HG02973 (cell line): ENCODE measurements at regions not wholly inside any gene's neighbourhood (a gene's known extent, or its start where the extent isn't known, plus 50 kb on each side); places are given as distances from the start of the nearest gene placed in this dataset.
"Not testable (repeated sequence)": the region's sequence is repeated elsewhere in the genome, so short reads cannot be mapped to it uniquely, and the experiment has no call there.

Experiments used
- ATAC-seq: cut with Tn5 transposase; IDR thresholded peaks from one replicate; pipeline ENCODE4 v1.9.1; 2021; ENCODE audit warnings: moderate library complexity; ENCODE audit not compliant: unreplicated experiment

DNA sequence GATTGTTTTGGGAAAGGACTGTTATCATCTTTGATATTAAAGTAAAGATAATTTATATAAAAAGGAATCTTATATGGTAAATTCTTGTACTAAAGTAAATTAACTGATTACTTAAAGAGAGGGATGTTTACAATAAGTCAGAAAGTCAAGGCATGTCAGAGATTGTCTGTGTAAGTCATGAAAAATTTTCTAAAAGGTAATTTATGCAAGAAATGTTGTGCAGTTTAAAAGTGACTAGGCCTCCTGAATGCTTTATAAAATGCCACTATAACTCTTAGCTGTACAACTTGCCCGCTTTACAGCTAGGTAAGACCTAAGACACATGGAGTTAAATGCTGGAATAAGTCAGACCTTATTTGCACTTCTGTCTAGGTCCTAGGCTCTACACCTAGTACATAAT lies 692.9 kb downstream of the GBE1 start:
- no peak for ATAC-seq

DNA sequence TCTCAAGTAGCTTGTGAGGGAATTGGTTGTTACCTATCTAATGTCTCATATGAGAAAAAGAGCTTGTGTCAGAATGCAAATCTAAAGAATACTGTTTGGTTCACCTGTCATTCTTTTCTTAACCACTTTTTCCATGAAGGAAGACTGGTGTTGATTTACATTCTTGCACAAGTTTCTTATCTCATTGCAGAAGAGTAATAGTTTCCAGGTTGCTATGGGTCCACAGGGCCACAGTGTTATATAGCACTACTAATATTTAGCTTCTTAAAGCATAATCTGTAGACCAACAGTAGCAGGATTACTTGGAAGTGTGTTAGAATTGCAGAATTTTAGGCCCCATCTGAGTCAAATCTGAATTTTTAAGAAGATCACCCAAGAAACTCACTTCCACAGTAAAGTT lies 697.5 kb downstream of the GBE1 start:
- no peak for ATAC-seq

DNA sequence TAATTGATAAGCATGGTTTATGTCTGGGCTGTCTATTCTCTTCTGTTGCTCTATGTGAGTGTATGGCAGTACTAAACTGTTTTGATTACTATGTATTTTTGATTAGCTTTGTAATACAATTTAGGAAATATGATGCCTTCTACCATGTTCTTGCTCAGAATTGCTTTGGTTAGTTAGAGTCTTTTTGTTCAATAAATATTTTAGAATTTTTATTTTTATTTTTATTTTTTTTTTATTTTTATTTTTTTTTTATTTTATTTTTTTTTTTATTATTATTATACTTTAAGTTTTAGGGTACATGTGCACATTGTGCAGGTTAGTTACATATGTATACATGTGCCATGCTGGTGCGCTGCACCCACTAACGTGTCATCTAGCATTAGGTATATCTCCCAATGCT lies 710.3 kb downstream of the GBE1 start:
- not testable (repeated sequence) for ATAC-seq

DNA sequence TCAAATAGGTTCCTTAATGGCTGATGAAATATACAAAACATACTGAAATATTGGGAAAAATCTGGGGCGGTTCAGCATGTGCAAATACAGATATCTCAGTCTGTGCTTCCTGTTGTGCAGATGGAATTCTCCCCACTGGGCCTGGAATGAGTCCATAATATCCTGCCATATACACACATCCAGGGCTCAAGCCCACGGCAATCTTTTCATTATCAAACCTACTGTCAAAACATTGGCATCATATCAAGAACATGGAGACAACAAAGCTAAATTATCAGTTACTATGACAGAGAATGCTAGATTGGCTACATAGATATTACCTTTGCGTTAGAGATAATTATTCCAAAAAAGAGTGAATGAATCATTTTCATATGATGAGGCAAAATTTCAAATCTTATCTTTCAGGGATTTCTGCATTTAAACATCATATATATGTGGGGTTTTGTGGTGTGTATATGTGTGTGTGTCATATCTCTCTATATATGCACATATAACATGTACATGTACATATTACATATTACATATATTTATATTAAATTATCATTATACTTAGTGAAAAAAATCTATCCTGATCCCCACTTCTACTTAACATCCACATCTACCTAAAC lies 713.3 kb downstream of the GBE1 start:
- no peak for ATAC-seq

DNA sequence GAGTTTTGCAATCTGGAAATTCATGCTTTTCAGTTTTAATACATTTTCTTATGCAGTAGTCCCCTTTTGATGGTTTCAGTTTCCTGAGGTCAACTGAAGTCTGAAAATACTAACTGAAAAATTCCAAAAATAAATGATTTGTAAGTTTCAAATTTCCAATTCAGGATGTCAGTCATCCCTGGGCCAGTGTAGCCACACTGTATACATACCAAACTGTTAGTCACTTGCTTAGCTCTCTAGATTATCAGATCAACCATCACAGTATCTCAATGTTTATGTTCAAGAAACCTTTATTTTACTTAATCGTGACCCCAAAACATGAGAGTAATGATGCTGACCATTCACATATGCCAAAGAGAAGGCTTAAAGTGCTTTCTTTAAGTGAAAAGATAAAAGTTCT lies 715.5 kb downstream of the GBE1 start:
- no peak for ATAC-seq

DNA sequence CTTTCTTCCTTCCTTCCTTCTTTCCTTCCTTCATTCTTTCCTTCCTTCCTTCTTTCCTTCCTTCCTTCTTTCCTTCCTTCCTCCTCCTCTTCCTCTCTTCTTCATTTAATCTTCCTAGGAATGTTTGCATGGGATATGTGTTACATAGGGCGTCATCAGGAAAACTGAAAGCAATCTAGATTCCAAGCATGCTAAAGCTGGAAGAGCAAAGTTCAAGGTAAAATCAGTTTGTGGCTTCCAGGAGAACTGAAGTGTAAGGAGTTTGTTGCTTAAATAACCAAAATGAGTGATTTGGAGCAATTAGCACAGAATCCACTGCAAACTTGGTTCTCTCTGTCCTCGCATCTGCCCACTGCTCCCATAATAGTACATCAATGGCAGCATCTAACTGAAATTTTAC lies 716.2 kb downstream of the GBE1 start:
- ATAC-seq = no peak

DNA sequence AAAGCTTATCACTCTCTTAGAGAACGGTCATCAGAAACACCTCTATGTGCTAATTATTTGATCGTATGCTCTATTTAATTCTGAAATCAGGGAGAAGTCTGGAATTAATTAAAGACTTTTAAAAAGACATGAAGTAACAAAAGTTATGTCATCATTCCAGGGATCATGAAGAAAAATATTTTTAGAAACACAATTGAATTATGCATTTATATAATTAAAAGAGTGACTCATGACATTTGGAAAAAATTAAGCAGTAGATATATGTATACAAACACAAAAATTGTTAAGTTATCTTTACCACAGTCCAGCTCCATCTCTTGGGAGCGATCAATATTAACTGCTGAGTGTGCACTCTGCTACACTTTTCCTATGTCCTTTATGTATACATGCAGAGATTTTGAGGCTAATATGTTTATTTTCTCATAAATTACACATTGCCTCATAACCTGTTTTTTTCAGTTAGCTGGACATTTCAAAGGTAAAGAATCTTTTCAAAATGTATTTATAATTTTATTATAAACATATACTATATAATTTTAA lies 717.7 kb downstream of the GBE1 start:
- no peak for ATAC-seq

DNA sequence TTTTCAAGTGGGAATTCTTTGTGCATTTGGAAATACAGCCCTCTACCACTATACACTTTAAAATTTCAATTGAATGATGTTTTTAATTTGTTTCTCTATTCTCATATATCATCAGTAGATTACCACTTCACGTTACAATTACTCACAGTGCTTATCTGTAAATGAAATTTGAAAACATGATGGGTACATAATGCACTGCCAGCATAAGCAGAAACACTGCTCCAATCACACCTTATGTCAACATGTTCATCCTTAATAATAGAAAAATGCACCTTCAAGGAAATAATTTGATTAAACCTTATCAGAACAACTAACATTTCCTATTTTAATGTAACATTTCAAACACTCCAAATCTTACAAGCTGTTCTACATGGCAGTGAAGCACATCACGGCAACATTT lies 718.4 kb downstream of the GBE1 start:
- no peak for ATAC-seq

DNA sequence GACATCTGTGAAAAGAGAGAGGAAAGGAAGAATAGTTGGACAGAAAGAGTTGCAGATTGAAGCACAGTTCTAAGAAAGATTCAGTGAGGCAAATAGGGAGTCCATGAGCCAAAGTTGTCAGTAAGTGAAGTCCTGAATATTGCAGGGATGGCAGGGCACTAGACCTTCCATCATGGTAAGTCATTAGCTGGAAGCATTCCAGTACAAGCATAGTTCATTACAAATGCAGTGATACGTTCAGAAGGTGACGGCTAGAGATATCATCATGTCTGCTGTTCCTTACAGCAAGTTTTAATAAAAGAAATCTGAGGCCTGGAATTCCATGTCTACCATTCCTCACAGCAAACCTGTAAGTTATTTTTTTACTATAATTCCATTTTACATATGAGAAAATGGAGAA lies 720.1 kb downstream of the GBE1 start:
- ATAC-seq = no peak

DNA sequence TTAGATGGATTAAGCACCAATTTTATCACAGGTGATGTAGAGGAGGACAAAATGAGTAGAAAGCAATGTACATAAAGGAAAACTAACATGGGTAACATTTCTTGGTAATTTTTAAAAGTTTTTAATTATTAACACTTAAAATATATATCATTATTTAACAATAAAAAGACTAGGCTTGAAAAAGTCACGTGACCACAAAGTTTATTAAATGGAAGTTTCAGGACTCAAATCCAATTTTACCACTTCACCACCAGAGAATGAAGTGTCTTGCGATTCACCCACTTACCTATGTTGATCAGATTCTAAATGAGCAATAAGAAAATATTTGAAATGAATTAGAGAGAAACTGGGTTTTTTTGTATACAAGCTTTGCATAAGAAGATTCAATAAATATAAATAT lies 721.3 kb downstream of the GBE1 start:
- ATAC-seq = no peak

DNA sequence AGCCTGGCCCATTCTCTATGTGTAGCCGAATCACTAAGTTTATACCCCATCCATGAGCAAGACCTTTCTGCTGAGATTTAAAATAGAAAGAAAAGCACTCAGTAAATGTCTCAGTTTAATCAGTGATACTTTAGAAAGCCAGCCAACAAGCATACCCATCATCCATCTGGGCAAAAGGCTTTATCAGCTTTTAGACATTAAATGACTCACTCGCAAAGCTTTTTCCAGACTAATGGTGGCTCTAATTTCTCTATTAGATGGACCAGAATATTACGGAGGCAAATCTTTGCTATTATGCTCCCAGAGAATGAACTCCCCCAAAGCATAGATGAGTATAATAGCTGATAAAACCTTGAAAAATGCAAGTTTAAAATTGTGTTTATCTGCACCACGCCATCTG lies 727.8 kb downstream of the GBE1 start:
- no peak for ATAC-seq

DNA sequence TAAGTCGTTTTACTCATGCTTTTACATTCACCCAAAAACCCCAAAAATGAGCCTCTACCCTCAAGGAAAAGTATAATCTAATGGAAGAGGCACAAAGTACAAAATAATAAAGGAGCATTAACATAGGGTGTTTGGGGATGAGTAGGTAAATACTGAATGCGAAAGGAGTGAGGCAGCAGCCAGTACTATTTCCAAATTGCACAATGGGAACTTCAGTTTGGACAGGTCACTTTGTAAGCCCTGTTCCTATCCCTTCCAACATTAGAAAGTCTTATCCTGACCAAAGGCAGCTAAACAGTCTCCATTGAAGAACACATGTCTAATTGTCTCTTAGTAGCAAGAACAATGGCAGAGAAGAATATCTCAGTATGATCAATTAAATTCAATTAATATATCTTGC lies 728.3 kb downstream of the GBE1 start:
- no peak for ATAC-seq

DNA sequence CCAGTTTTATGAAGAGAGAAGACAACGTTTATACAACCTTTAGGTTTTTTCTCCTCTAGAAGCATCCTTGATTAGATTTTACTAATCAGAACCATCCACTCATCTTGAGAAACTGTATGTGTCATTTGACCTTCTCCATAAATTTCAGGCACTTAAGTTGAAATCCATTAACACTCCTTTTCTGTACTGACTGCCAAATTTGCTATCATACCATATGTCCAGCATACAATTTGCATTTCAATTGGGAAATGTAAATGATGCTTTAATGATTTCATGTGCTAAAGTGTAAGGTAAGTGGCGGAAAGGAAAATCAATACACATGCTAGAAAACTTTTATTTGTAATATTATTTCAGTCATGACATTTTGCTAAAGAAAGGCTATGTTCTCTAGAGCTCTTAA lies 731.6 kb downstream of the GBE1 start:
- ATAC-seq = no peak

DNA sequence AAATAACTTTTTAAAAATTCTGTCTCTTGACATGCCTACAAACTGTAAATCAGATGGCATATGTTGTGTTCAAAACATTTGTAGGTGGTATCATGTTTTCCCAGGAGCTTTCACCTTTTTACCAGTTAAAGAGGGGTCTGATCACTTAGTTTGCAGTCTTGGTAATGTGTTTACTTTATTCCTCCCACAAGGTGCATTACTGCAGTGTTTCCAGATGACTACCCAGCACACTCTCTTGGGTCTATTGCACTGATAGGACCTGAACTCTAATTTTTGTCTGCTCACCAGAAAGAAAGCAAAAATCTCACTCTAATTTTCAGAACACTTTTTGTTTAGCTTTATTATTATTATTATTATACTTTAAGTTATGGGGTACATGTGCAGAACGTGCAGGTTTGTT lies 734.1 kb downstream of the GBE1 start:
- no peak for ATAC-seq

DNA sequence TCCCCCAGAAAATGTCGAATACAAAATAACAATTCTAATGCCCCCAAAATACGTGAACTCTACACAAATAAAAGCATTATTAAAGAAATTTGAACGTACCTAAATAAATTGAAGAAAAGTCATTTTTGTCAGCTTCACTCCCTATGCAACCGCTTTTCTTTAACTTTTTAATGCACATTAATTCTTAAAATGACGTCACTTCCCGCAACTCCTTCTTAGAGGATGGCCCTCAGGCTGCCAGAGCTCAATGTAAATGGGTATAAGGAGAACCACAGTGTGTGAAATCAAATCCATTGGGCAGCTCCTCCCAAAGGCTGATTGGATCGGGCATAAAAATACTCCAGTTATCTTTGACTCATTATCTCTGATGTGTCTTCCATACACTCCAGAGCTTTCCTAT lies 736.9 kb downstream of the GBE1 start:
- ATAC-seq = no peak

DNA sequence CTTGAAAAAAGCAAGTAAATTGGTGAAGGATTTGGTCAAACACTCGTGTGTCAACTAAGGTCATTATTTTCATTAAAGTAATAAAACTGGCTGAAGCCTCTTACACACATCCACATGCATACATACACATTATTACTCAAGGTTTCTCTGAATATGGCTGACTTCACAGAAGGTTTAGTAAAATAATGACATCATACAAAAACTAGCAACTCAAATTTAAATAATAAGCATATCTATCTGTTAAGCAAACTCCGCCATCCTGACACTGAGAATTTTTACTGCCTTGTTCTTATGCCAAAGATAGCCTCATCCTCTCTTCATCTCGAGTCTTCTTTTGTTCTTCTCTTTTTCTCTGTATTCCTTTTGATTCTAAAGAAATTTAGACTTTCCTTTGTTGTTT lies 739.1 kb downstream of the GBE1 start:
- no peak for ATAC-seq

DNA sequence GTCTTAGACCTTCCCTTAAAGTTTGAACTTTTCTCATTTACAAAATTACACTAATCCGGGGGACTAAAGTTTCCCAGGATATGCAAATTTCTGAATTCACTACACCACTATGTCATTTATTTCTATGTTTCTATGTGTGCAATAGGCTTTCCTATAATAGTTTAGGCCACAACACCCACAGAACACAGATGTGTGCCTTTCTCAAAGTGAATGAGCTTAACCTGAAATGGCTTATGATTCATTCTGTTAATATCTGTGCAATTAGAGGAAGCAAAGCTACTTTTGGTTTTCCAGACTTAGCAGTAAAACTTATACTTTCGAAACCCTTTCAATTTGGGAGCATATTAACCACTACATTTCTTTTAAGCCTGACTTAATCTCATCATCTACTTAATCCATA lies 748.1 kb downstream of the GBE1 start:
- ATAC-seq = no peak

DNA sequence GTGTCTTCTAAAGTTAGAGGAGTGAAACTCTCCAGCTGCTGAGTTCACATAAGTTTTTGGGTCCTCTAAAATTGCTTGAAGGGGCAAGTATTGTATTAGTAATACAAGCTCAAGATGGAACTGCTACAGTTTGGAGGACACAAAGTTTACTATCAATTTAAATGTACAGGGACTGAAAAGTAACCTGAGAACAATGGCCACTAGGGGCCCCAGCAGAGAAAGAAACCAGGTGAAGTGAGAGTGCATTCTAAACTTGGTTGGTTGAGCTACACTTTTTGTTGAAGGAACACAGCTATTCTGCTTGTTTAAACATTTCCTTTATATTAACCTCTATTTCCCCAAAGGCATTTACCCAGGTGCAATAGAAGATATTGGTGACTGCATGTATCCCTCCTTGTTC lies 755.5 kb downstream of the GBE1 start:
- no peak for ATAC-seq

DNA sequence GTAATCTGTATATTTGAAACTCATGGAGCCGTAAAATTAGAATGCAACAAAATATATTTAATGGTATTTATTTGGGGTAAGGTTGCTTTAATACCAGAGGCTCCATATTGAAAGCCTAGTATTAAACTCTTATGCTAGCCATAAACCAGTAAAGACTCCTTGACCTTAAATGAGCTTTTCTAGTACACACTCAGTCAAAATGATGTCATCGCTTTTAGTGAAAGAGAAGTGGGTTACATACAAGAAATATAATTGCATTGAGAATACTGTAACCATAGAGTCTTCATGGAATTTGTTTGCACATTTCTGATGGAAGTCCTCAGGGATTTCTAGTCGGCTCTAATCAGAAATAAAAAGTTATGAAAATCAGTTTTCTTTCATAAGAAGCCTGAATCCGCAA lies 757.6 kb downstream of the GBE1 start:
- ATAC-seq = no peak

DNA sequence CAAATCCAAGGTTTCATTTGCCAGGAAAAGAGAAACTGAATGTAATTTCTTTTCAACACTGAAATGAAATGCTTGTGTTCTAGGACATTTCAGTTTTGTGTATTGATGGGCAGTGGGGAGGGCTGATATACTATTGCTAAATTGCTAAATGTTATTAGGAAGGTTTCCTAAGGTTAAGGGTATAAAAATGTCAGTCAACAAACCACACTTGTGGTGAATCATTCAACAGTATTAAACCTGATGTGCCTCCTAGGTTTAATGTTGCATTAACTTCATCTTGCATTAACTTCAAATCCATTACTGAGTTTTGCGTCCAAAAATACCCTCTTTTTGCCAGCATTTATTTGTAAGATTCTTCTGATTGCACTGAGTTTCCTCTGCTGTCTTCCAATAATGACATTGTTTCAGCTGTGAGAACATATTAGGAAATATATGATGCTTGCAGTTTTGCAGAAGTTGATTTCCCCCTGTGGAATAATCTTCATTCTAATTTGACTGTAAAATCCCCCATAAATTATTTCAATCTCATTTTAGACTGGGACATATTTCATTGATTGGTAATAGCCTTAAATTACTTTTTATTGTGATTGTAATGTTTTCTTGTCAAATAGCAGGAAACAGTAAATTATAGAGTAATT lies 758.3 kb downstream of the GBE1 start:
- no peak for ATAC-seq

DNA sequence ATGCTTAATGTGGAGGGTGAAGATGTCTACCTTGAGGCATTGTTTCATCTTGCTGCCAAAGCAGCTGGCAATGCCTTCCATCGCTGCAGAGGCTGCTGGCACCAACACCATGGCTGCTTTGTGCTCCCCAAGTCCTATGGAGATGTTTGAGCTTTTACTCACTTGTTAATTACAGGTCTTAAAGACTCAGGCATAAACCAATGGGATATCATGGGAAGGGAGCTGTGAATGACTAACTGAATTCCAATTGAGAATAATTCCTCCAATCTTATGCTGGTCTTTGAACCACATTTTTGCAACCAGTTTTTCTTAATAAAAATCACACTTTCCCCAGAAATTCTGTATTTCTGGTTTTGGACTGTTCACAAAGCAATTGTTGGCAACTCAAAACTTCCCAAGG lies 762.0 kb downstream of the GBE1 start:
- no peak for ATAC-seq

DNA sequence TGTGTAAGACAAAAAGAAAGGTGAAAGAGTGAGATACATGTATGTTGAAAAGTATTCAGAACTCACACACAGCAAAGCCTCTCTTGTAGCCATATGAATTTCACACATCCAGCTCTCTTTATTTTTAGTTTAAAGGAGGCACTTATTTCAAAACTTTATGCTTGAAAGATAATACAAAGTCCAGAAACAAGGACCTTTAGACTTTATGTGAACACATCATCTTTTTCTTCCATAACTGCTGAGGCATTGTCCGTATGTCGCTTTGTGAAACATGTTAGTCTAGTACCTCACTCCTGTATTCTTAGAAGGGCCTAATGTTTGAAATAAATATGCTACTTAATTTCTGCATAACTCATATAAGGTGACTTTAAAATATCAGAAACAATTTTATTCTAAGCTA lies 763.4 kb downstream of the GBE1 start:
- ATAC-seq = no peak

DNA sequence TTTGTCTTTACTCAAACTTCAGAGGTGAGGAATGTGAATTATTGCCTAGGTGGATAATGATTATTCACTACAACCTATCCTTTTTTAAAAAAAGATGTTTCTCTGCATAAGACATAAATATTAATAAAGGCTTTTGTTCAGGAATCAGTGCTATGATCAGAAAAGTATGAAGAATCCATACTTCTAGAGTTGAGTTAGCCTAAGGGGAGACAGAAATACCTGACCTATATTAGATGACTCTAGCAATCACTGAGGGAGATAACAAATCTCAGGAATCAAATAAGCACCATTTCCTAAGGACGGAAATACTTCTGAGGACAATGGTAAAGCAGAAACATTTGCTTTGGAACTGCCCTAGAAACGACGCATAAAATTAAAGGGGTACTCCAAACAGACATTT lies 763.8 kb downstream of the GBE1 start:
- no peak for ATAC-seq
